Neural cell (in vitro differentiated cells): ENCODE measurements at regions not wholly inside any gene's neighbourhood (a gene's known extent, or its start where the extent isn't known, plus 50 kb on each side); places are given as distances from the start of the nearest gene placed in this dataset.

ENCODE experiments used
- EZH2 ChIP-seq: fragments of 200-600, 300-800 bp; shearing (Covaris generic), sonication (generic); IDR thresholded peaks from 2 replicates; pipeline ENCODE4 v1.6.1; 2014; ENCODE audit warnings: antibody characterized with exemption, low read length, borderline replicate concordance, mild to moderate bottlenecking; ENCODE audit not compliant: insufficient read depth, poor library complexity, severe bottlenecking
- TF ChIP-seq, protein P1 (sequence below): fragments of 450-650 bp; IDR thresholded peaks from 2 replicates; pipeline ENCODE4 v1.5.1; 2014; ENCODE audit warnings: antibody characterized with exemption, mild to moderate bottlenecking, moderate library complexity; ENCODE audit not compliant: poor library complexity, severe bottlenecking

DNA sequence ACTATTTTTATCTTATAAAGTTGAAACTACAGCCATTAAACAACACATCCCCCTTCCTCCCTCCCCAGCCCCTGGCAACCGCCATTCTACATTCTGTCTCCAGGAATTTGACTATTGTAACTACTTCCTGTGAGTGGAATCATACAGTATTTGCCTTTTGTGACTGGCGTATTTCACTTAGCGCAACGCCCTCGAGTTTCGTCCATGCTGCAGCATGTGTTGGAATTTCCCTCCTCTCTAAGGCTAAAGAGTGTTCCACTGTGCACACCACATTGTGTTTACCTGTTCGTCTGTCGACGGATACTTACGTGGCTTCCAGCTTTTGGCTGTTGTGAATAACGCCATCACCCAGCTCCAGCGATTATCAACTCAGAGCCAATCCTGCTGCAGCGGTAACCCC lies 52.0 kb upstream of the DLG1 start:
- no peak for TF ChIP-seq EZH2
- TF ChIP-seq, protein P1, sequence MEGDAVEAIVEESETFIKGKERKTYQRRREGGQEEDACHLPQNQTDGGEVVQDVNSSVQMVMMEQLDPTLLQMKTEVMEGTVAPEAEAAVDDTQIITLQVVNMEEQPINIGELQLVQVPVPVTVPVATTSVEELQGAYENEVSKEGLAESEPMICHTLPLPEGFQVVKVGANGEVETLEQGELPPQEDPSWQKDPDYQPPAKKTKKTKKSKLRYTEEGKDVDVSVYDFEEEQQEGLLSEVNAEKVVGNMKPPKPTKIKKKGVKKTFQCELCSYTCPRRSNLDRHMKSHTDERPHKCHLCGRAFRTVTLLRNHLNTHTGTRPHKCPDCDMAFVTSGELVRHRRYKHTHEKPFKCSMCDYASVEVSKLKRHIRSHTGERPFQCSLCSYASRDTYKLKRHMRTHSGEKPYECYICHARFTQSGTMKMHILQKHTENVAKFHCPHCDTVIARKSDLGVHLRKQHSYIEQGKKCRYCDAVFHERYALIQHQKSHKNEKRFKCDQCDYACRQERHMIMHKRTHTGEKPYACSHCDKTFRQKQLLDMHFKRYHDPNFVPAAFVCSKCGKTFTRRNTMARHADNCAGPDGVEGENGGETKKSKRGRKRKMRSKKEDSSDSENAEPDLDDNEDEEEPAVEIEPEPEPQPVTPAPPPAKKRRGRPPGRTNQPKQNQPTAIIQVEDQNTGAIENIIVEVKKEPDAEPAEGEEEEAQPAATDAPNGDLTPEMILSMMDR, result no peak
